ENCODE measurements at regions not wholly inside any gene's neighbourhood (a gene's known extent, or its start where the extent isn't known, plus 50 kb on each side); places are given as distances from the start of the nearest gene placed in this dataset.

GRCh38 chr1:221105578-221105977, 226.3 kb downstream of the HLX start:
- TF ChIP-seq, protein P1, sequence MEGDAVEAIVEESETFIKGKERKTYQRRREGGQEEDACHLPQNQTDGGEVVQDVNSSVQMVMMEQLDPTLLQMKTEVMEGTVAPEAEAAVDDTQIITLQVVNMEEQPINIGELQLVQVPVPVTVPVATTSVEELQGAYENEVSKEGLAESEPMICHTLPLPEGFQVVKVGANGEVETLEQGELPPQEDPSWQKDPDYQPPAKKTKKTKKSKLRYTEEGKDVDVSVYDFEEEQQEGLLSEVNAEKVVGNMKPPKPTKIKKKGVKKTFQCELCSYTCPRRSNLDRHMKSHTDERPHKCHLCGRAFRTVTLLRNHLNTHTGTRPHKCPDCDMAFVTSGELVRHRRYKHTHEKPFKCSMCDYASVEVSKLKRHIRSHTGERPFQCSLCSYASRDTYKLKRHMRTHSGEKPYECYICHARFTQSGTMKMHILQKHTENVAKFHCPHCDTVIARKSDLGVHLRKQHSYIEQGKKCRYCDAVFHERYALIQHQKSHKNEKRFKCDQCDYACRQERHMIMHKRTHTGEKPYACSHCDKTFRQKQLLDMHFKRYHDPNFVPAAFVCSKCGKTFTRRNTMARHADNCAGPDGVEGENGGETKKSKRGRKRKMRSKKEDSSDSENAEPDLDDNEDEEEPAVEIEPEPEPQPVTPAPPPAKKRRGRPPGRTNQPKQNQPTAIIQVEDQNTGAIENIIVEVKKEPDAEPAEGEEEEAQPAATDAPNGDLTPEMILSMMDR (IDR thresholded peaks at IDR 0.05; ENCODE audit: insufficient read depth, low read depth, low read length): no peak
- TF ChIP-seq EZH2 (IDR thresholded peaks at IDR 0.05; ENCODE audit: insufficient read depth, low read length): no peak

Measured in astrocyte (in vitro differentiated cells and primary cell).